Stimulated activated CD4-positive, alpha-beta T cell treated with anti-CD3 and anti-CD28 coated beads, Interleukin-15, amount 100 ng/mL, for 1 hour (primary cell): ENCODE measurements at regions not wholly inside any gene's neighbourhood (a gene's known extent, or its start where the extent isn't known, plus 50 kb on each side); places are given as distances from the start of the nearest gene placed in this dataset.

Experiments
- DNase-seq, 2 donors: peaks; one replicate each; pipeline ENCODE4 v3.0.0-alpha.2; 2020; ENCODE audit warnings: low read depth in 1 of 2, low spot score in 1 of 2

DNA sequence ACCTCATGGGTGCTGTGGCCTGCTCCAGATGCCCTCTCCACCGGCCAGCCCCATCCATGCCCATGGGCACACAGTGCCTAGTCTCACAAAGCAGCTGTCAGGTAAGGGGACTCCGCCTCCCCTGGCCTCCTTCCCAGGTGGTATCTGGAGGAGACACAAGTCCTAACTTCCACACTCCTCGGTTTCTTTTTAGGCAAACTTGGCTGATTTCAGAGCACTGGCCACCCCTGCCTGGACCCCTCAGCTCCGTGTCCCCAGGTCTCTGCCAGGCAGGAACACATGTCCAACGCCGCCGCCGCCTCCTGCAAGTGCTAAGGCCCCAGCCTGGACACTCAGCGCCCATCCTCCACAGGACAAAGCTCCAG lies 324.1 kb upstream of the DIO3 start:
- DNase-seq, result no peak

DNA sequence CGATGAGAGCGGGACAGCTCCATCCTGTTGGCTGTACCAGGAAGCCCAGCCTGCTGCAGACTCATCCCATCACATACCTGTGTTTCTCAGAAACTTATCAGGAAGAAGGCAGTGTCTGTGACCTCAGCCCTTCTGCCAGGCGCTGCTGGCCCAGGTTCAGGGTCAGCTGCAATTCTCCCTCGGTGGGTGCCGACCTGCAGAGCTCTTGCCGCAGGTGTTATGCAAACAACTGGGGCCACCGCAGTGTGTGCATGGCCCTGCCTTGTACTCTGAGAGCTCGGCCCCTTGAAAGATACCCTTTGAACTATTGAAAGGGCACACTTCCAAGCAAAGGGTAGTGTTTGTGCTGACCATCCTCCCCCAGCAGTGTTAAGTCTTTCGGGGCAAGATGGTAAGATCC lies 322.2 kb upstream of the DIO3 start:
- DNase-seq, result no peak

DNA sequence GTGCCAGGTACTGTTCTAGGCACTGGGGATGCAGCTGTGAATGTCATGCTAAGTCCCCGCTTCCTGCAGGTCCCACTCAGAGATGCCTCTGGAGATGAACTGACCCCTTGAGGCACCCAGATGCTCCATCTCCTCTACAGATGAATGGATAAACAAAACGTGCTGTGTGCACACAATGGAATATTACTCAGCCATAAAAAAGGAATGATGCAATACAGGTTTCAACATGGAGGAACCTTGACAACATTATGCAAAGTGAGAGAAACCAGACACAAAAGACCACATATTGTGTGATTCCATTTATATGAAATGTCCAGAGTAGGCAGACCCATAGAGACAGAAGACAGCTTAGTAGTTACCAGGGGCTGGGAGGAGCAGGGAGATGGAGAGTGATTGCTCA lies 320.1 kb upstream of the DIO3 start:
- no peak for DNase-seq

DNA sequence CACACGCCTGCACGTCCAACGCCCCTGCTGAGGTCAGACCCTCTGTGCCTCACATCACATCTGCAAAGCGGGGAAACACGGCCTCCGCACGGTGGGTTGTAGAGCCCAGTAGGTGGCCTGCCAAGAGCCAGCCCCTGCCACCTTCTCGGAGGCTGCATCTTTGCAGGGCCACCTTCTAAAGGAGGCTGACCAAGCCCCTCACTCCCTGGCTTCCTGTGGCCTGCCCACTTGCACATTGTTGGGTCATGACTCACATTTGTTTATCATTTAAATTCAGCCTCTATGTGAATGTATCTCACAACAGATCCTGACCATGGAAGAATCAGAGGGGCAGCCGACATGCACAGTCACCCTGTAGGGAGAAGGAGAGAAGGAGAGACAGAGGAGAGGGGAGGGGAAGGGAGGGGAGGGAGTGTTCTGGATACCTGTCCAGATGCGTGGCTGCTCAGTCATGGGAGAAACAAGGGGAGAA lies 319.5 kb upstream of the DIO3 start:
- DNase-seq, result no peak

DNA sequence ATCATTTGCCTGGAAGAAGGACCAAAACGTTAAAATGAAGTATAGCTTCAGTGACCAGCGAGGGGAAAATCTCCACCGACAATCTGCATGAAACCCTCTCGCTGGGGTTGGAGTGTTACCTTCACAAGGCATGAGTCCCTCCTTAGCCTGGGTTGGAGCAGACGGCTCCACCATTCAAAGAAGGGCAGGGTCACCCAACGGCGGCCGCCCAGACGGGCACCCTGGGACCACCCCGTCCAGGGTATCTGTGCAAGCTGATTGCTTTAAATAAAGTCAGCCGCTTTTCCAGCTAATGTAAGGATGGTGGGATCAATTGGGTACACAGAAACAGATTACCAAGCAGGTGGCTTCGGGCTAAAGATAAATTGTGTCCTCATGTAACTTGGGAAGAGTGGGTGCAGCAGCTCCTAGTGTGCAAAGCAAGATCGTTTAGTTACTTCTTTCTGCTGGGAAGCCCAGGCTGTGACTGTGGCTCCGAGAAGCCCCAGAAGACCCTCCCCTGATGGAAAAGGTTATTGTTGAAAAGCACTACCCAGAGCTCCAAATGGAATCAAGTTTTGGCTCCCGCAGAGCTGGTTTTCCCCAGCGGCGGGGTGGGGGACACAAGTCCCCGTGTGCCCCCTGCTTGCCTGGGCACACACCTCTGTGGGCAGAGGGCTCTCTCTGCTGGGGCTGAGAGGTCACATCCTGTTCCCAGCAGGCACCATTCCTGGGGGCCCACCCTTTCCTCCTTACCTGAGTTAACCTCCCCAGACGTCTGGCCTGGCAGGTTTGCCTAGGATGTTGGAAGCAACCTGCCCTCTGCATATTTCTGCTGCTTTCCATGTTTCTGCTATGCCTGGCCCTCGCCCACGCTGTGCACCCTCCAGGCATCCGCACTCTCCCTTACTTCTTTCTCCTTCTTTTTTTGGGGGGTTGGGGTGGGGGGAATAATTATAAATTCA lies 318.6 kb upstream of the DIO3 start:
- no peak for DNase-seq

DNA sequence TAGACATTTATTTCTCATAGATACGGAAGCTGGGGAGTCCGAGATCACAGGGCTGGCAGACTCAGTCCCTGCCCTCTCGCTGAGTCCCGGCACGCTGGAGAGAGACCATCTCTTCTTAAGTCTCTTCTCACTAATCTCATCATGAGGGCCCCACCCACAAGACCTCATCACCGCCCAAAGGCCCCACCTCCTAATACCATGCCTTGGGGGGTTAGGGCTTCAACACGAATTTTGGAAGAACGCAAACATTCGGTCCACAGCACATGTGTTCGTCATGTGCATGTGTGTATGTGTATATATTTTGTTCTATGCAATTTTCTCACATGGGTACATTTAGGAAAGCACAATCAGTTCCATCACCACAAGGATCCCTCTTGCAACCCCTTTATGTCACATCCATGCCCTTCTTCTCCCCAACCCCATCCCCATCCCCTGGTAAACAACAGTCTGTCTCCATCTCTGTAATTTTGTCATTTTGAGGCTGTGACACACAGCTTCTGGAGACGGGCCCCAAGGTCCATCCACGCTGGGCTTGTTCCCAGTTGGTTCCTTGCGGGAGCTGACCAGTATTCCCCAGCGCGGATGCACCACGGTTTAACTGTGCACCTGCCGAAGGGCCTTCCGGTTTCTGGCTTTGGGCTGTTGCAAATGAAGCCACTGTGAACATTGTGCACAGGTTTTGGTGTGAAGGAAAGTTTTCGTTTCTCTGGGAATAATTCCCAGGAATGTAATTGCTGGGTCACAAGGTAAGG lies 317.5 kb upstream of the DIO3 start:
- no peak for DNase-seq

DNA sequence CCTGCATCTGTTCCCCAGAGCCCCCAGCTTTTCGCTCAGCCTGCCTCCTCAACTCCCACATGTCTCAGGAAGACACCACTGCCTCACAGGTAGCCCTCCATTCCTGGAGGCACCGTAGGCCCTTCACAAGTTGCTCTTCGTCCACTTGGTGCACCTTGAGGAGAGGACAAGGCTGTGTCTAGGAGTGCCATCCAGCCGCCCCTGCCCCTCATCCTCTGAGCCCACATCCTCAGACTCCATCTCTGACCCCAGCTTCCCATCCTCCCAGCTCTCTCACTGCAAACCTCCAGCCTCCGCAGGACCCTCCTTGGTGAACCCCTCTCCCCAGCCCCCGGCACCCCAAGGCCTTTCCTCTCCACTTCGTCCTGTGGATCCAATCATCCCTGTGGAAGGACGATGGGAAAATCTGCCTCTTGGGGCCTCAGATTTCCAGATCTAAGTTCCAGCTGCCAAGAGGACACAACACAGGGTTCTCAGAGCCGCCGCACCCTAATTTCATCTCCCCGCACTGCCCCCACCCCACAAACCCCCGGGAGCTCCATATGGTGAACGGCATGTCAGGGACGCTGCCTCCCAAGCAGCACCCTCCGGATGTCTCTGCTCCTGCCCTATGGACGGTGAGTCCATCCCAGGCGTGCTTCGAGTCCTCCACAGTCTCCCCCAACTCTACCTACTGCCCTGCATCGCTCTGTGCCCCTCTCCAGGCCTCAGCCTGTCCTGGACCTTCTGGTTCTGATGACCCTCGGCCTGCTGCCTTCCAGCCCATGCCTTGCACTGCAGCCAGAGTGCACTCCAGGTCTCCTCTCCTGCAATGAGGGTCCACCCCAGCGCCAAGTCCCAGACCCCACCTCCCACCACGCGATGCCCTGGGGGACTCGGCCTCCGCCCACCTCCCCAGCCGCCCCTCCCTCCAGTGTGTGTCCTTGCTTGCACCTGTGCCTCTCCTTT lies 314.1 kb upstream of the DIO3 start:
- no peak for DNase-seq

DNA sequence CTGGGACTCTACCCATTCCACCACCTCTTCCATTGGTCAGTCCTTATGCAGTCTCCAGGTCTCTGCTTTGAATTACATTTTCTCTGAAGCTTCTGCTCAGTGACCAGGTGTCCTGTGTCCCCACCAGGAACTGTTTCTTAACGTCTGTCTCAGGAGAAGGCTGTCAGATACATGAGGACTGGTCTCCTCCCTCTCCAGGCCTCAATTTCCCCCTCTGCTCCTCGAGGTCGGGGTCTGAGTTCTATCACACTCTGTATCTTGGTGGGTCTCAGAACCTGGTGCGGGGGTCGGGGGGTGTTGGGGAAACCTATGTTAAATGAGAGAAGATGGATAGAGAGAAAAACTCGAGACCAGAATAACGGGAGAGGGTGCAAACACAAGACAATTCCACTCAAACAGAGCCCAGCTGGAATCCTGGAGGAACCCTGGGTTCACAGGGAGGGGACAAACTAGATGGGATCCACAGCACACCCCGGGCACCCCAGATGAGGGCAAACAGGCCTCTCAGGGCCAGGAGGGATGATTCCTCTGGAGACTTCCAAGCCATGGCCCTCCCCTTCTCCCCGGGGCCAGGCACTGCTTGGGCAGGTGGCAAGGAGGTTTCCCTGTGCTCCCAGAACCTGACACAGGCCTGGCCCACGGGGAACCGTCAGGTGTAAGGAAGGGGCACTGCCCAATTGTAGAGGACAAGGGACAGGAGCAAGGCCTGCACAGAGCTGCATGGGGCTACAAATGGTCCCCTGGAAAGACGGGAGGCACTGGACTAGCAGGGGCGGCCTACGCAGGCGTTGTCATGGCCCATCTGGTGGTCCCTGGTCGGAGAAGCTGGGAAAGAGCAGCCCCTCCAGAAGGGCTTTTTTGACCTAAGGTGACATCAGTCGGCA lies 313.2 kb upstream of the DIO3 start:
- DNase-seq, result no peak

DNA sequence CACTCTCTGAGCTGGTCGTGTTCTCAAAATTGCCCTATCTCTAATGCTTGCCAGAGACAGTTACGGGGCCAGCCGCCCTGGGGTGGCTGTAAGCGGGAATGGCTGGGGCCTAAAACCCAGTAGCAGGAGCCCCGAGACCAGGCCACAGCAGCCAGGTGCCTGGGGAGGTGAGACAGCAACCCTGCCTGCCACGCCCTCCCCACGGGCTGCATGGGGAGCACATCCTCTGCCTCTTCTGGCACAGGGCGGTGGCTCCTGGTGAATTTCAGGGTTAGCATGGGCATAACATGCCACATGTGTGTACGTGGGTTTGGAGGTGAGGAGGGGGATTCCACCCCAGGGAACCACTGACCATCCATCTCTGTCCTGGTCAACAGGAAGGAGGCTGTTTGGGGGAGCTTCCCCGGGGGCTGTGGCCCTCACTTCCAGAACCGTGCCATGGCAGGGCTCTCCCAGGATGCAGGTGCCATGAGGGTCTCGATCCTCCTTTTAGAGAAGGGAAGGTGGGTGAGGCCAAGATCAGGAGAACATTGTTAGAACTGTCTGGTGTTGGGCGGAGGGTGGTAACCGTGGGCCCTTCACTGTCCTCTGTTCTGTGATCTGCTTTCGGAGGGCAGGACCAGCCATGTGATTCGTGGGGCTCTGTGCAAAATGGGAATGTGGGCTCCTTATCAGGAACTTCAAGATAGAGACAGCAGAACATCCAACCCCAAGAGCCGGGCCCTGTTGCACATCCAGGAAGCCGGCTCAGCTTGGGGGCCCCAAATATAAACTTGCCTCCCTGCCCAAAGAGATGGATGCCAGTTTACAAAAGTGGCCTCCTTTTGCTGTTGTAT lies 312.2 kb upstream of the DIO3 start:
- DNase-seq, result no peak

DNA sequence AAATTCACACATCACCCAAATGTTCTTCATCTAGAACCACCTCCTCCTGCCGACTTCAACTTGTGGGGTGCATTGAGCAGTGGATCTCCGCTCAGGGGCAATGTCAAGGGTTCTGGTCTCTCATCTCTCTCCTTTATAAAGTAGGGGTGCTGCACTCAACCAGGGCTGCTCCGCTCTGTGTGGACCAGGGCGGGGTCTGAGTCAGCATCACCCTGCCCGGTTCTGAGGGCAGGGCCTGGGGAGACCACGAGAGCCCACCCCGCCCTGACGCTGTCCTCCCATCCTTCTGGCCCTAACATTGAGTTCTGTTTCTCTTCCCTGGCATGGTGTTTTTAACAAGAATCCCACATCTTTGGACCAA lies 311.6 kb upstream of the DIO3 start:
- no peak for DNase-seq

DNA sequence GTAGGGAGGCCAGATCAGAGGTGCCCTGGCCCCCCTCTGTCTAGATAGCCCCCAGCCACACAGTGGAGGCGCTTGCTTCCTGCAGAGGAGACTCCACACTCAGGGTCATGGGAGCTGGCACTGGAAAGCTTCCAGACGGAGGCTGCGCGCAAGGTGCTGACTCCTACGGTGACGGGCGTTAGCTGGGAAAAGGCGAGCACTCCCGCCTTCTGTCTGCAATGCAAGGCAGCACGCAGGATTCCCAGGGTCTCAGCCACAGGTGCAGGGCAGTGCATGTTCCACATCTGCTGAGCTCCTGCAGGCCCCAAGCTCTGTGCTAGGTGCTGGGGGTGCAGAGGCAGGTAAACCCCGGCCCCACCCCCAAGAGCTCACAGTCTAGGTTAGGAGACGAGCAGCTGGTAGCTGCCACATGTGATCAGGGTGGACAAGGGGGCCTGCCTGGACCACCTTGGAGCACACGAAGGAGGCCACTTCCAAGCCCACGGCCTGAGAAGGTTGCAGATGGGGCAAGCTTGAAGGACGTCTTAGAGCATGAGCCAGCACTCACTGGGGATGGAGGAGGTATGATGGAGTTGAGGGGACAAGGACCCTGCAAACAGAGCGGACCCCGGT lies 310.9 kb upstream of the DIO3 start:
- DNase-seq, result no peak

DNA sequence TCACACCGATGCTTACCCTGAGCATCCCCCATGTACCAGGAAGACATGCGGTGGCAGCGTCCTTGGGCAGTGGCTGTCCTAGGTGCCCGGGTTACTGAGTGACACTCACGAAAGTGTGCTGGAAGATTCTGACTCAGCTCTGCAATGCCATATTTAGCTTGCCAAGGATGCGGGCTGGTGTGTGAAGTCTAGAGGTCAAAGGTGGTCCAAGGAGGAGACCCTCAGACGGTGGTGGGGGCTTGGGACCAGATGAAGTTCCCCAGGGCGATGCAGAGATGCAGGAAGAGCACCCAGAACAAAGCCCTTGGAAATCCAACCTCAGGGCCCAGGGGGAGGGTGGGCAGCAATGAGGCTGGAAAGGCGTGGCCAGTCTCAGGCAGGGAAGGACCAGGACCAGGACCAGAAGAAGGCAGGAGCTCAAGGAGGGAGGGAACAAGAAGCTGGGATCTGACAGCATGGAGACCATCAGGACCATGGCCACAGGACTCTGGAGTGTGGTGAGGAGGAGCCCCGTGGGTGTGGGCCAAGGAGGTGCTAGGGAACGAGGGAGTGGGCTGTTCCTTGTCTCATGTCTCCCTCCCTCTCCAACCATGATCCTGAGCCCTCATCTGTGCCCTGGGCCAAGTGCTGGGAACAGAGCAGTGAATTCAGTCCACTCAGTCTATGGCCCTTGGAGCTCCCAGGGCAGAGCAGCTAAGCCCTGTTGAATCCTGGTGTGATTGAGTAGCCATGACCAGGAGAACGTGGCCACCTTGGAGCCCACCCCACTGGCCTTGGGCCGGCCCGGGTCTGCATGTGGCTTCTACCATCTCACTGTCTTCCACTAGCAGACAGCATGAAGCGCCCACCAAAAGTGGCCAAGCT lies 310.1 kb upstream of the DIO3 start:
- DNase-seq, result no peak

DNA sequence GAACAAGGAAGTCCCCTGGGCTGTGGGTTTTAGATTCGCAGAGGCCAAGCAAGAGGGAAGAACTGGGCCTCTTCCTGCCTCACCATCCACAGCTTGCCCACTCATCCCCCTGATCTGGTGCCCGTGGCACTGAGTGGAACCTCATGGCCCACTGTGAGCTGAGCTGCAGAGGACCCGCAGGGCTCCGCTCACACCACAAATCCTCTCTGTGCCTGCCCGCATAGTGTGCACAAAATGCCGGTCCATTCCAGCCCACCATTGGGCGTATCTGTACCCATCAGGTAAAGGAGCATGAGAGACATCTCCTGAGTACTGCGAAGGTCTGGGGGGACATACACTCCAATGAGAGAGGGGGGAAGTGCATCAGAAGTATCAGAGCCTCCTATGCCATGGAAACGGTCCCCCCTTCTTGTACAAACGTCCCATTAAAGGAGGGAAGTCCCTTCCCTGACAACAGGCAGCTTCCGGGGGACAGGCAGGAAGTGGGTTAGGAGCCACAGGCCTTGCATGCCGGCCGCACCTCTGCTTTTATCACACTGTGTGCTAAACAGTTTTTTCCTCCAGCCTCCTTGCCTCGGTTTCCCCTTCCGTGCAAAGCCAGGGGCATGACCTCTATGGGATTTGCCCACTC lies 309.4 kb upstream of the DIO3 start:
- DNase-seq, result no peak

DNA sequence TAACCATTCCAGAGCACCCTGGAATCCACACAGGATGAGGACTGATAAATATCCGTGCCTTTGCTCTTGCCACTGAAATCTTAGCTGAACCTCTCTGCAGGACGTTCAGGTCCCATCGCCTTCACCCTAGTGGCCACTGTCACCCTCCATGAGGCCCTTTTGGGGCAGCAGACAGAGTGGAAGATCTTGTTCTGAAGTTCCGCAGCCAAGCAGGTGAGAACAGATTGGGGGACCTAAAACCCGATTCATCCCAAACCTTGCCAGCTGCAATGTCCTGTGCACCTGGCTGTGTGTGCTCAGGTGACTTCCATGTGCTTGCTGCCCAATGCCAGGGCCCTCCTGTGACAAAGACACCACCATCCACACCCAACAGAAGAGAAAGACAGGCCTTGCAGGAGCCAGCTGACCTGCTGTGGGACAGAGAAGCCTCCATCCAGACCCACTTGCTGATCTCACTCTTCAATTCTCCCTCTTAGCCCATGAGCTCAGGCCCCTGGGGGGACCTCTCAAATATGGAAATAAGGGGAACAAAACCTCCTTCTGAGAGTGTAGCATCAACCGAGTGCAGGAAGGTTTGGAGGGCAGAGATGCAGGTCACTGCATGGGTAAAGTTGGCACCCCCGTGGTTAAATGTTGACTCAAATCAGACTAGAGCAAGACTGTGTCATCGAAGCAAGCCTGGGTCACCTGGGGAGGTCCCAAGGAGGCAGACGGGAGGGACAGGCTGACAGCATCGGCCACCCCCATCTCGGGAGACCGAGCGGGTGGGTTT lies 308.7 kb upstream of the DIO3 start:
- DNase-seq, result no peak

DNA sequence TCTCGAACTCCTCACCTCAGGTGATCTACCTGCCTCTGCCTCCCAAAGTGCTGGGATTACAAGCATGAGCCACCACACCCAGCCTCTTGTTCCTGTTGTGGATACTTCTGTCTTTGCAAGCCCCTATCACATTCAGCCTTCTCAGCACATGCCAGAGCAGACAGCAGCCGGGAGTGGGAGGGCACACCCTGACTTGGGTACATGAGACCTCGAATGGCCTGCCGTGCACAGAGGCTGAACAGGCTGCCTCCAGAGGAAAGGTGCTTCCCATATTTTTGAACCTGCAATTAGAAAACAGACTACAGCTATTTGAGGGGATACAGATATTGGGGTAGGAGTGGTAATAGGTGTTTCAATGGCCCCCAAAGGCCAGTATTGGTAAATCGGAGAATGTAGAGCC lies 307.3 kb upstream of the DIO3 start:
- DNase-seq, result no peak

DNA sequence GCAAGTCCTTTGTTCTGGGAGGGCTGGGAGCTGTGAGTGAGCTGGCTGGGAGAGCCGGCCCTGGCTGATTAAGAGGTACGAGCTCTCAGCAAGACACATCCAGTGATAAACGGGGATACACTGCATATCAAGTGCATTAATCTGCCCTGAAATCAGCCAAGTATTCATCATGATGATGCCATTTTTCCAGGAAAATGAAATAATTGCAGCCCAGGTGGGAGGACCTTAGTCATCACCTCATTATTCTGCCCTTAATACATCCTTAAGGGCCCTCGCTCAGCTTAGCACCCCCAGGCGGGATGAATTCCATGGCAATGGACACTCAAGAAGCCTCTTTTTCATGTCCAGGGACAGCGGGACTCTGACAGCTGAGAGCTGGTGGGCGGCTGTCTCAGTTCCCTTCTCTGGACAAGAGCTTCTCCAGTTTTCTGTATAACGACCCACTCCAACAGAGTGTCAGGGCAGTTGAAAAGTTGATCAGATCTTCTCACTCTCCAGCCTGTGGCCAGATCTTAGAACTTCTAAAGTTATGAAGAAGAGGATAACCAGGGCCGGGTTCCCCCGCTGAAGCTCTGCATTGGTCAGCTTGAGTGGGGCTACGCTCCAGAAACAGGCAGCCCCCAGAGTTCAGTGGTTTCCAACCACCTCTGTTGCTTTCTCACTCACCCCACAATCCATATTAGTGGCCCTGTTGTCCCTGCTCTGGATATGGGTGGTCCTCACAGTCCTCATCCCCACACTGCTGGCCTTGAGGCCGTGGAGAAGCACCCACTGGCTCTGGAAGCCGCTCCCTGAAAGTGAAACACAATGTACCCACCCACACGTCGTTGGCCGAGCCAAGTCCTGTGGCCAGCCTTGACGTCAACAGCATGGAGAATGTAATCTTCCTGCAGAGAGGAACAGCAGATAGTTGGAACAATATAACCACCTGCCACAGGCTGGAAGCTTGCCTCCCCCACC lies 306.2 kb upstream of the DIO3 start:
- no peak for DNase-seq
